ENCODE measurements at regions not wholly inside any gene's neighbourhood (a gene's known extent, or its start where the extent isn't known, plus 50 kb on each side); places are given as distances from the start of the nearest gene placed in this dataset.

DNA sequence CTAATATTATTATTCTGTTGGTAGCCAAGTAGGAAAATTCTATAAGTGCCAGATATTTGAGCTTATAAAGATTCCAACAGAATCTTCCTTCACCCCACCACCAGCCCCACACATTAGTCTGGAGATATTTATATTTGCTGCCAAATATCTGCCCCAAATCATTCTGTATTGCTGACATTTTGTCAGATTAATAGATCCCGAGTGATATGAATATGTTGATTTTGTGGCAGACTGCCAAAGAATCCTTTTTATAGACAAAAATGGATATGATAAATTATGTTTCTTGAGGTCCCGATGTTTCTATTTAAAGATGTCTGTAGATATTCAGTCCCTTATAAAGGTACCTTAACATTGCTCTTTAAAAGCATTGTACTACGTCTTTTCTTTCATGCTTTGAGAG lies 162.2 kb upstream of the KCNJ16 start:
- TF ChIP-seq, protein P1, sequence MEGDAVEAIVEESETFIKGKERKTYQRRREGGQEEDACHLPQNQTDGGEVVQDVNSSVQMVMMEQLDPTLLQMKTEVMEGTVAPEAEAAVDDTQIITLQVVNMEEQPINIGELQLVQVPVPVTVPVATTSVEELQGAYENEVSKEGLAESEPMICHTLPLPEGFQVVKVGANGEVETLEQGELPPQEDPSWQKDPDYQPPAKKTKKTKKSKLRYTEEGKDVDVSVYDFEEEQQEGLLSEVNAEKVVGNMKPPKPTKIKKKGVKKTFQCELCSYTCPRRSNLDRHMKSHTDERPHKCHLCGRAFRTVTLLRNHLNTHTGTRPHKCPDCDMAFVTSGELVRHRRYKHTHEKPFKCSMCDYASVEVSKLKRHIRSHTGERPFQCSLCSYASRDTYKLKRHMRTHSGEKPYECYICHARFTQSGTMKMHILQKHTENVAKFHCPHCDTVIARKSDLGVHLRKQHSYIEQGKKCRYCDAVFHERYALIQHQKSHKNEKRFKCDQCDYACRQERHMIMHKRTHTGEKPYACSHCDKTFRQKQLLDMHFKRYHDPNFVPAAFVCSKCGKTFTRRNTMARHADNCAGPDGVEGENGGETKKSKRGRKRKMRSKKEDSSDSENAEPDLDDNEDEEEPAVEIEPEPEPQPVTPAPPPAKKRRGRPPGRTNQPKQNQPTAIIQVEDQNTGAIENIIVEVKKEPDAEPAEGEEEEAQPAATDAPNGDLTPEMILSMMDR (IDR thresholded peaks at IDR 0.05; ENCODE audit: insufficient read depth, low read depth, low read length), result no peak
- no peak for TF ChIP-seq EZH2 (IDR thresholded peaks at IDR 0.05; ENCODE audit: insufficient read depth, low read length)

All from astrocyte (in vitro differentiated cells and primary cell).